Loucy (cell line): ENCODE measurements at regions not wholly inside any gene's neighbourhood (a gene's known extent, or its start where the extent isn't known, plus 50 kb on each side); places are given as distances from the start of the nearest gene placed in this dataset.

Source experiments
- EZH2phosphoT487 ChIP-seq: fragments of 200-600 bp; IDR thresholded peaks from 2 replicates; pipeline ENCODE4 v1.6.1; 2018; ENCODE audit warnings: antibody characterized with exemption, mild to moderate bottlenecking, moderate library complexity, borderline replicate concordance
- TF ChIP-seq, protein P1 (sequence below): fragments of 200-600 bp; sonication (generic); conservative IDR thresholded peaks from 2 replicates; pipeline ENCODE4 v1.5.1; 2014; ENCODE audit warnings: mild to moderate bottlenecking, antibody characterized with exemption, low read length

- TF ChIP-seq, protein P1, sequence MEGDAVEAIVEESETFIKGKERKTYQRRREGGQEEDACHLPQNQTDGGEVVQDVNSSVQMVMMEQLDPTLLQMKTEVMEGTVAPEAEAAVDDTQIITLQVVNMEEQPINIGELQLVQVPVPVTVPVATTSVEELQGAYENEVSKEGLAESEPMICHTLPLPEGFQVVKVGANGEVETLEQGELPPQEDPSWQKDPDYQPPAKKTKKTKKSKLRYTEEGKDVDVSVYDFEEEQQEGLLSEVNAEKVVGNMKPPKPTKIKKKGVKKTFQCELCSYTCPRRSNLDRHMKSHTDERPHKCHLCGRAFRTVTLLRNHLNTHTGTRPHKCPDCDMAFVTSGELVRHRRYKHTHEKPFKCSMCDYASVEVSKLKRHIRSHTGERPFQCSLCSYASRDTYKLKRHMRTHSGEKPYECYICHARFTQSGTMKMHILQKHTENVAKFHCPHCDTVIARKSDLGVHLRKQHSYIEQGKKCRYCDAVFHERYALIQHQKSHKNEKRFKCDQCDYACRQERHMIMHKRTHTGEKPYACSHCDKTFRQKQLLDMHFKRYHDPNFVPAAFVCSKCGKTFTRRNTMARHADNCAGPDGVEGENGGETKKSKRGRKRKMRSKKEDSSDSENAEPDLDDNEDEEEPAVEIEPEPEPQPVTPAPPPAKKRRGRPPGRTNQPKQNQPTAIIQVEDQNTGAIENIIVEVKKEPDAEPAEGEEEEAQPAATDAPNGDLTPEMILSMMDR, result no peak
- TF ChIP-seq EZH2phosphoT487, result no peak
These were observed 449.7 kb upstream of the ALCAM start for GRCh38 chr3:104916971-104917370.
